SK-N-MC (cell line): ENCODE measurements at regions not wholly inside any gene's neighbourhood (a gene's known extent, or its start where the extent isn't known, plus 50 kb on each side); places are given as distances from the start of the nearest gene placed in this dataset.

Experiments
- EZH2 ChIP-seq: fragments of 200-600 bp; sonication (generic); IDR thresholded peaks from one replicate; pipeline ENCODE4 v1.6.1; 2017; ENCODE audit warnings: antibody characterized with exemption
- POLR2AphosphoS5 ChIP-seq: IDR thresholded peaks from 2 replicates; pipeline ENCODE4 v1.6.1; 2012; ENCODE audit warnings: mild to moderate bottlenecking, low read depth, low read length, borderline replicate concordance

DNA sequence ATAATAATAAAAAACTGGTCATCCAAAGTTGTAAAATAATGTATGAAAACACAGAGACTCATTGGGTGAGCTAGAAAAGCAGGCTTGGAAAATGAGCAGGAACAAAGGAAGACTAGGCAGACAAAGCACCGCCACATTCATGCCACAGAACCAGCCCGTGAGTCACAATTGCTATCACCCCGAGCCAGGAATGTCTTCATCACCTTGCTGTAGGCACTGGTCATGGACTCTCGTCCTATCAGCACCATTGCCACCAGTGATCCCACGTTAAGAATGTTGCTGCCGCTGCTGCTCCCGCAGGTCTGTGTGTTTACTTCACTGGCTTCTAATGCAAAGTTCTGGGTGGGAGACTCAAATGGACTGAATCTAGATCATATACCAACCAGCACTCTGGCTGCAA lies 417.9 kb downstream of the PID1 start:
- no peak for TF ChIP-seq POLR2AphosphoS5
- TF ChIP-seq EZH2, result no peak
